H9 (cell line): ENCODE measurements at regions not wholly inside any gene's neighbourhood (a gene's known extent, or its start where the extent isn't known, plus 50 kb on each side); places are given as distances from the start of the nearest gene placed in this dataset.

ENCODE experiments used
- DNase-seq: peaks from one replicate; pipeline ENCODE4 v3.0.0-alpha.2; 2017
- H2AFZ ChIP-seq: one replicate; pipeline ENCODE4 v1.6.1; 2013; ENCODE audit warnings: mild to moderate bottlenecking, low read length, control low read depth, moderate library complexity
- H2AK5ac ChIP-seq: 2 replicates; pipeline ENCODE4 v1.6.1; 2013; ENCODE audit warnings: low read length, control low read depth, mixed read lengths; ENCODE audit not compliant: insufficient read length
- H2BK120ac ChIP-seq: one replicate; pipeline ENCODE4 v1.6.1; 2013; ENCODE audit warnings: low read depth, mild to moderate bottlenecking, low read length, control low read depth, inconsistent platforms; ENCODE audit not compliant: poor library complexity, severe bottlenecking
- H2BK12ac ChIP-seq: 2 replicates; pipeline ENCODE4 v1.6.1; 2013; ENCODE audit warnings: low read length, control low read depth, mixed read lengths, low read depth; ENCODE audit not compliant: insufficient read length
- H2BK15ac ChIP-seq: 2 replicates; pipeline ENCODE4 v1.6.1; 2013; ENCODE audit warnings: low read depth, low read length, control low read depth
- H2BK20ac ChIP-seq: one replicate; pipeline ENCODE4 v1.6.1; 2013; ENCODE audit warnings: low read depth, mild to moderate bottlenecking, low read length, control low read depth, inconsistent platforms; ENCODE audit not compliant: poor library complexity, severe bottlenecking
- H2BK5ac ChIP-seq: 2 replicates; pipeline ENCODE4 v1.6.1; 2013; ENCODE audit warnings: low read length, control low read depth, mixed read lengths; ENCODE audit not compliant: insufficient read length
- H3K14ac ChIP-seq: 2 replicates; pipeline ENCODE4 v1.6.1; 2013; ENCODE audit warnings: low read length, control low read depth; ENCODE audit not compliant: insufficient read depth
- H3K18ac ChIP-seq: 2 replicates; pipeline ENCODE4 v1.6.1; 2013; ENCODE audit warnings: low read depth, mild to moderate bottlenecking, mixed read lengths, low read length, control low read depth; ENCODE audit not compliant: insufficient read length
- H3K23ac ChIP-seq: 2 replicates; pipeline ENCODE4 v1.6.1; 2013; ENCODE audit warnings: low read length, control low read depth, mixed read lengths, low read depth; ENCODE audit not compliant: insufficient read length
- H3K23me2 ChIP-seq: 2 replicates; pipeline ENCODE4 v1.6.1; 2013; ENCODE audit warnings: low read depth, mild to moderate bottlenecking, mixed read lengths, low read length, control low read depth; ENCODE audit not compliant: insufficient read length, poor library complexity, severe bottlenecking
- H3K27ac ChIP-seq: 2 replicates; pipeline ENCODE4 v1.5.1; 2013; ENCODE audit warnings: low read length, control low read depth, mixed read lengths, low read depth; ENCODE audit not compliant: insufficient read length
- H3K27me3 ChIP-seq: 2 replicates; pipeline ENCODE4 v1.6.1; 2013; ENCODE audit warnings: low read length, control low read depth, inconsistent platforms; ENCODE audit not compliant: insufficient read depth
- H3K4ac ChIP-seq: 2 replicates; pipeline ENCODE4 v1.6.1; 2013; ENCODE audit warnings: low read depth, mild to moderate bottlenecking, control low read depth, inconsistent platforms, low read length, moderate library complexity
- H3K4me1 ChIP-seq: 2 replicates; pipeline ENCODE4 v1.6.1; 2013; ENCODE audit warnings: low read length, control low read depth, inconsistent platforms; ENCODE audit not compliant: insufficient read depth
- H3K4me2 ChIP-seq: 2 replicates; pipeline ENCODE4 v1.6.1; 2013; ENCODE audit warnings: low read length, control low read depth, mixed read lengths; ENCODE audit not compliant: insufficient read length, insufficient read depth
- H3K56ac ChIP-seq: 2 replicates; pipeline ENCODE4 v1.6.1; 2013; ENCODE audit warnings: low read depth, mild to moderate bottlenecking, mixed read lengths, low read length, control low read depth; ENCODE audit not compliant: insufficient read length
- H3K79me1 ChIP-seq: 2 replicates; pipeline ENCODE4 v1.6.1; 2013; ENCODE audit warnings: low read depth, mild to moderate bottlenecking, moderate library complexity, low read length, control low read depth, inconsistent platforms; ENCODE audit not compliant: insufficient read depth, poor library complexity, severe bottlenecking
- H3K79me2 ChIP-seq: 2 replicates; pipeline ENCODE4 v1.6.1; 2013; ENCODE audit warnings: low read length, control low read depth, inconsistent platforms; ENCODE audit not compliant: insufficient read depth
- H3K9ac ChIP-seq: 2 replicates; pipeline ENCODE4 v1.6.1; 2013; ENCODE audit warnings: low read length, control low read depth, mixed read lengths; ENCODE audit not compliant: insufficient read length; ENCODE audit errors: extremely low read depth
- H3K9me3 ChIP-seq: one replicate; pipeline ENCODE4 v1.6.1; 2013; ENCODE audit warnings: low read depth, low read length, inconsistent platforms; ENCODE audit not compliant: control insufficient read depth
- H3T11ph ChIP-seq: one replicate; pipeline ENCODE4 v1.6.1; 2013; ENCODE audit warnings: mild to moderate bottlenecking, low read length, control low read depth, inconsistent platforms
- H4K20me1 ChIP-seq: one replicate; pipeline ENCODE4 v1.6.1; 2013; ENCODE audit not compliant: control insufficient read depth, insufficient read length, insufficient read depth
- H4K5ac ChIP-seq: 2 replicates; pipeline ENCODE4 v1.6.1; 2013; ENCODE audit warnings: low read depth, mild to moderate bottlenecking, mixed read lengths, low read length, control low read depth; ENCODE audit not compliant: insufficient read length
- H4K8ac ChIP-seq: replicated peaks from 2 replicates; pipeline ENCODE4 v1.6.1; 2013; ENCODE audit warnings: low read length, control low read depth, mixed read lengths, low read depth; ENCODE audit not compliant: insufficient read length
- H4K91ac ChIP-seq: 2 replicates; pipeline ENCODE4 v1.6.1; 2013; ENCODE audit warnings: low read depth, mild to moderate bottlenecking, moderate library complexity, mixed read lengths, low read length, control low read depth; ENCODE audit not compliant: insufficient read length
- H3K27ac Mint-ChIP-seq, 3 experiments: 2 replicates in 2 of 3; 3 replicates in 1 of 3; pipeline ENCODE4 v1.8.0; 2020 to 2021; ENCODE audit warnings: mixed read lengths in 3 of 3, mild to moderate bottlenecking in 1 of 3, moderate library complexity in 1 of 3
- H3K27me3 Mint-ChIP-seq: 2 replicates; pipeline ENCODE4 v1.8.0; 2021; ENCODE audit warnings: low read depth, mild to moderate bottlenecking, moderate library complexity, mixed read lengths
- H3K36me3 Mint-ChIP-seq, 3 experiments: 2 replicates in 2 of 3; 3 replicates in 1 of 3; pipeline ENCODE4 v1.8.0; 2020 to 2021; ENCODE audit warnings: low read depth in 3 of 3, mixed read lengths in 3 of 3; ENCODE audit not compliant: insufficient read depth in 1 of 3
- H3K4me1 Mint-ChIP-seq, 2 experiments: 2 replicates each; pipeline ENCODE4 v1.8.0; 2020; ENCODE audit warnings: mixed read lengths in 2 of 2
- H3K4me3 Mint-ChIP-seq, 2 experiments: 2 replicates in 1 of 2; 3 replicates in 1 of 2; pipeline ENCODE4 v1.8.0; 2020 to 2021; ENCODE audit warnings: mild to moderate bottlenecking in 2 of 2, mixed read lengths in 2 of 2, moderate library complexity in 1 of 2
- H3K9me3 Mint-ChIP-seq, 2 experiments: 2 replicates in 1 of 2; 3 replicates in 1 of 2; pipeline ENCODE4 v1.8.0; 2020; ENCODE audit warnings: mild to moderate bottlenecking in 2 of 2, mixed read lengths in 2 of 2, moderate library complexity in 1 of 2
- CTCF ChIP-seq: fragments of 200-600 bp; sonication (generic); conservative IDR thresholded peaks from 3 replicates; pipeline ENCODE4 v1.8.0; 2021; ENCODE audit warnings: antibody characterized with exemption, mild to moderate bottlenecking
- WGBS: extraction: QIAGEN DNeasy Blood & Tissue Kit; methylation state at CpG from one replicate; pipeline ENCODE4 v1.1.7; 2013; ENCODE audit warnings: missing lambda C conversion rate, low lambda C conversion rate, mixed read lengths; ENCODE audit not compliant: insufficient read length; ENCODE audit errors: extremely low coverage; 5-methylcytosine and 5-hydroxymethylcytosine counted together

GRCh38 chr2:18792684-18793083, 203.3 kb upstream of the NT5C1B start:
- H3K79me2 ChIP-seq = no peaks in the 10 kb centered on the region
- H2AFZ ChIP-seq = no peak overlapping the region
- Mint-ChIP-seq H3K27me3 (peaks cover 13% of the 10 kb centered on the region), H3K4me3 (no peak overlapping the region), H3K36me3 (no peaks in the 10 kb centered on the region), H3K27ac (no peak overlapping the region), H3K4me1 (no peaks in the 10 kb centered on the region), H3K9me3 (no peaks in the 10 kb centered on the region)
- H3K14ac ChIP-seq = no peak overlapping the region
- no peak overlapping the region for H2BK5ac ChIP-seq
- H4K5ac ChIP-seq = no peak overlapping the region
- H3K23me2 ChIP-seq = no peaks in the 10 kb centered on the region
- no peak overlapping the region for H4K91ac ChIP-seq
- H4K8ac ChIP-seq = no peak overlapping the region
- no peak for TF ChIP-seq CTCF
- H3K4me2 ChIP-seq = no peak overlapping the region
- H3K18ac ChIP-seq = no peak overlapping the region
- H3K27me3 ChIP-seq = no peaks in the 10 kb centered on the region
- H3K4ac ChIP-seq = no peak overlapping the region
- no peak overlapping the region for H2BK12ac ChIP-seq
- H3T11ph ChIP-seq = no peak overlapping the region
- WGBS = no CpG with 5 or more reads among the region's 6 CpGs
- no peaks in the 10 kb centered on the region for H3K9me3 ChIP-seq
- H2BK120ac ChIP-seq = no peak overlapping the region
- H3K56ac ChIP-seq = no peak overlapping the region
- no peaks in the 10 kb centered on the region for H4K20me1 ChIP-seq
- H2AK5ac ChIP-seq = no peak overlapping the region
- no peaks in the 10 kb centered on the region for H3K4me1 ChIP-seq
- no peak for DNase-seq
- H2BK15ac ChIP-seq = no peak overlapping the region
- H3K9ac ChIP-seq = no peak overlapping the region
- H3K23ac ChIP-seq = no peak overlapping the region
- H3K79me1 ChIP-seq = no peaks in the 10 kb centered on the region
- H2BK20ac ChIP-seq = no peak overlapping the region
- H3K27ac ChIP-seq = no peak overlapping the region
